ENCODE measurements at regions not wholly inside any gene's neighbourhood (a gene's known extent, or its start where the extent isn't known, plus 50 kb on each side); places are given as distances from the start of the nearest gene placed in this dataset.

- TF ChIP-seq, protein P1, sequence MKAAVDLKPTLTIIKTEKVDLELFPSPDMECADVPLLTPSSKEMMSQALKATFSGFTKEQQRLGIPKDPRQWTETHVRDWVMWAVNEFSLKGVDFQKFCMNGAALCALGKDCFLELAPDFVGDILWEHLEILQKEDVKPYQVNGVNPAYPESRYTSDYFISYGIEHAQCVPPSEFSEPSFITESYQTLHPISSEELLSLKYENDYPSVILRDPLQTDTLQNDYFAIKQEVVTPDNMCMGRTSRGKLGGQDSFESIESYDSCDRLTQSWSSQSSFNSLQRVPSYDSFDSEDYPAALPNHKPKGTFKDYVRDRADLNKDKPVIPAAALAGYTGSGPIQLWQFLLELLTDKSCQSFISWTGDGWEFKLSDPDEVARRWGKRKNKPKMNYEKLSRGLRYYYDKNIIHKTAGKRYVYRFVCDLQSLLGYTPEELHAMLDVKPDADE (IDR thresholded peaks at IDR 0.05): no peak
- no peak for TF ChIP-seq STAT1 (IDR thresholded peaks at IDR 0.05; ENCODE audit: unreplicated experiment)
- TF ChIP-seq POLR2AphosphoS5 (IDR thresholded peaks at IDR 0.05; ENCODE audit: low read depth): no peak
- no peak for TF ChIP-seq CREB1 (CRISPR knock-in tag; IDR thresholded peaks at IDR 0.05; ENCODE audit: low read depth)
- TF ChIP-seq ZNF331 (CRISPR knock-in tag; IDR thresholded peaks at IDR 0.05; ENCODE audit: low read depth): no peak
- no peak for TF ChIP-seq EZH2phosphoT487 (IDR thresholded peaks at IDR 0.05; ENCODE audit: unreplicated experiment)
- TF ChIP-seq NANOG (IDR thresholded peaks at IDR 0.05; ENCODE audit: borderline replicate concordance): no peak
Measured at GRCh38 chr21:39084073-39084472, 99.2 kb downstream of the PSMG1 start (continued).

- no peaks in the 10 kb centered on the region; the same call in 2 of the 3 replicates for H3K9me3 Mint-ChIP-seq
- H3K27me3 ChIP-seq (ENCODE audit: insufficient read depth): no peaks in the 10 kb centered on the region
- ATAC-seq (no peak; the same call in 2 of the 3 replicates), DNase-seq (ENCODE audit: low spot score) (no peak)
- peaks cover 13% of the 10 kb centered on the region for H3K4me1 Mint-ChIP-seq
- H3F3A ChIP-seq (replicated peaks; ENCODE audit: low read depth): no peaks in the 10 kb centered on the region
- H3K27me3 Mint-ChIP-seq (ENCODE audit: insufficient read depth, low read depth, poor library complexity): peaks cover 11% of the 10 kb centered on the region
- no peak overlapping the region for H3K4me3 Mint-ChIP-seq
- H3K27ac ChIP-seq (ENCODE audit: low read depth): no peak overlapping the region
- H3K4me3 ChIP-seq: no peak overlapping the region
- H3K27ac Mint-ChIP-seq: no peak overlapping the region
- no peaks in the 10 kb centered on the region for H3K36me3 ChIP-seq (ENCODE audit: insufficient read depth)
- no peaks in the 10 kb centered on the region for H3K36me3 Mint-ChIP-seq (ENCODE audit: low read depth)
- H3K9me2 ChIP-seq (ENCODE audit: insufficient read depth): no peaks in the 10 kb centered on the region
- H3K79me2 ChIP-seq (replicated peaks; ENCODE audit: insufficient read depth): no peaks in the 10 kb centered on the region
- no peak overlapping the region for H2AFZ ChIP-seq
- TF ChIP-seq, protein P1 (IDR thresholded peaks at IDR 0.05): no peak
- TF ChIP-seq ZNF114 (CRISPR knock-in tag; IDR thresholded peaks at IDR 0.05) (no peak), EZH2phosphoT487 (IDR thresholded peaks at IDR 0.05; ENCODE audit: unreplicated experiment) (no peak), ZNF331 (CRISPR knock-in tag; IDR thresholded peaks at IDR 0.05; ENCODE audit: low read depth) (no peak), JUNB (IDR thresholded peaks at IDR 0.05; ENCODE audit: unreplicated experiment) (no peak), ZNF462 (CRISPR knock-in tag; IDR thresholded peaks at IDR 0.05) (no peak), NANOG (IDR thresholded peaks at IDR 0.05; ENCODE audit: borderline replicate concordance) (no peak), POLR2AphosphoS5 (IDR thresholded peaks at IDR 0.05; ENCODE audit: low read depth) (no peak), EZH2 (IDR thresholded peaks at IDR 0.05; ENCODE audit: low read depth, unreplicated experiment) (no peak), STAT1 (IDR thresholded peaks at IDR 0.05; ENCODE audit: unreplicated experiment) (no peak), CTCF (conservative IDR thresholded peaks at IDR 0.05; ENCODE audit: low read depth in 2 of 2) (no peak), CREB1 (CRISPR knock-in tag; IDR thresholded peaks at IDR 0.05; ENCODE audit: low read depth) (no peak)
- H4K20me1 ChIP-seq (replicated peaks; ENCODE audit: insufficient read depth): no peaks in the 10 kb centered on the region
- peaks cover 4% of the 10 kb centered on the region; the same call in 1 of the 2 replicates for H3K4me1 ChIP-seq (ENCODE audit: insufficient read depth)
- no peak overlapping the region for H3K4me2 ChIP-seq
Measured at GRCh38 chr21:39083377-39084008, 99.8 kb downstream of the PSMG1 start.
